HG03520 (cell line): ENCODE measurements at regions not wholly inside any gene's neighbourhood (a gene's known extent, or its start where the extent isn't known, plus 50 kb on each side); places are given as distances from the start of the nearest gene placed in this dataset.
"Not testable (repeated sequence)": the region's sequence is repeated elsewhere in the genome, so short reads cannot be mapped to it uniquely, and the experiment has no call there.

Source experiments
- ATAC-seq: cut with Tn5 transposase; IDR thresholded peaks from one replicate; pipeline ENCODE4 v1.9.1; 2021; ENCODE audit warnings: mild to moderate bottlenecking, moderate library complexity; ENCODE audit not compliant: unreplicated experiment

GRCh38 chr1:199474738-199475137 is 552.8 kb upstream of the NR5A2 start:
- no peak for ATAC-seq

- ATAC-seq: no peak
Measured at GRCh38 chr1:199482426-199482825, 545.1 kb upstream of the NR5A2 start.

- no peak for ATAC-seq
Measured at GRCh38 chr1:199489594-199489993, 537.9 kb upstream of the NR5A2 start.

DNA sequence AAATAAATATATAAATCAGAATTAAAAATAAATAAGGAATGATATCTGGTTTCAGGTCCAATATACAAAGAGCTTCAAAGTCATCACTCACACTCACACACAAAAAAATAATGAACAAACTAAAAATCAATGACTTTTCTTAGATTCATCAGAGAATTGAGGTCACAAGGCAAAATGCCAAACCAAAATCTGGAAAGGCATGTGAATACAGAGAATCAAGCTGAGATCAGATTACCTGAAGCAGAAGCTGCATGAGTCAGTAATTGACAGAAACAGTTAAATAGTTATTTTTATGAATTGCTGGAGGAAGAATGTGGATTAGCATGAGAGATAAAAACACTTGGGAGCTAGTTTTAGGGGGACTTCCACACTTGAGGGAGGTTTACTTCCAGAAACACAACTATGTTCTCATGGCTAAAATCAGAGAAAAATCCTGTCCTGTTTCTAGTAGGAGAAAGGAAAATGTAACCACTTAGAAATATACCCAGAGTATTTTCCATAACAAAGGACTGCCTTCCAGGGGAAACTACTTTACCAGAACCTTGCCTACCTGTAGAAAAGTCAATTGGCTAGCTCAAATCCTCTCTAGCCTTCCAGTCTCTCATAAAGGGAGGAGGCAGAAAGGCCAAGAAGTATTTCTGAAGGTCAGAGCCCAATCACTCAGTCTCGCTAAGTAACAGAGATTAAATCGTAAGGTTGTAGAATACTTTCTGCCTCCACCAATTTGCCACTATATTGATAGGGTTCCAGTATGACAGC is 536.6 kb upstream of the NR5A2 start:
- no peak for ATAC-seq

DNA sequence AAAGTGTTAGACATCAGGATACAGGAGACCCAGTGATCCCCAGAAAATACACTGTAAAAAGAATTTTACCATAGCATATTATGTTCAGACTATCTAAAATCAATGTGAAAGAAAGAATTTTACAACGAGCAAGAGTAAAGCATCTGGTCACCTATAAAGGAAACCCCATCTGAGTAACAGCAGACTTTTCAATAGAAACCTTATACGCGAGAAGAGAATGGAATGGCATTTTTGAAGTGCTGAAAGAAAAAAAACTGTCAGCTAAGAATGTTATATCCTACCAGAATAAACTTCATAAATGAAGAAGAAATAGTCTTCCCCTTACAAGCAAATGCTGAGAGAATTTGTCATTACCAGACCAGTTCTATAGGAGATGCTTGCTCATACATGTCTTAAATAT is 532.1 kb upstream of the NR5A2 start:
- no peak for ATAC-seq

- ATAC-seq: not testable (repeated sequence)
Measured at GRCh38 chr1:199498802-199499201, 528.7 kb upstream of the NR5A2 start.

DNA sequence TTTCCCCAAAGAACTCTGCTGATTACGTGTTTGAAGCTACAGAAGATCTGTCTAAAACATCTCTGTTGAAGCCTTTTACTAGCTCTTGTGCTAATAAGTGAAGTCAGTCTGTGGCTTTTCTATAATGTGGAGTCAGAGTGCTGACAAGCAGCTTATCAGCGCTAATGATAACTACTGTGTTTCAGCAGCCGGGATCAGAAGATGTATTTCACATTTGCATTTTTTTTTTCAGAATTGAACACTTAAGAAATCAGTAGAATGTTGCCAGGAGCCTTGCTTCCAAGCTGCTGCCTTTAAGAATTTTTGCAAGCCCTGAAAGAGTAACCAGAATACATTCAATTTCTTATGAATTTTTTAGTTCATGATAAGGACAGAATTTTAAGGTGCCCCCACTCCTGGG is 519.4 kb upstream of the NR5A2 start:
- no peak for ATAC-seq

GRCh38 chr1:199508653-199509052 is 518.9 kb upstream of the NR5A2 start:
- no peak for ATAC-seq

DNA sequence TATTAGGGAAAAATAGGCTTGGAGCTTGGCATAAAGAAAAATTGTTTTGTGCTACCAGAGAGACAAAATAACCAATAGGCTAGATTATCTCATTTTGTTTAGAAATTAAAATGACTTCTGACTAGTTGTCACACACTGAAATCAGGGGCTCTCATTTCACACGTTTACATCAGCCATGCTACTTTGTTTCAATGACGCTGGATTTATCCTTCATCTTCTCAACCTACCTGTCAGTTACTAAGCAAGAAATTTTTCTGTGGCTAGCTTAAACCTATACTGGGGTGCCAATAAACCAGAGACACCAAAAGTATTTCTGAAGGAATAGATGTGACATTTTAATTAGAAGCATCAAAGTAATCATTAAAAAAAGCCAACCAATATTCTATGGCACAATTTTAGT is 518.1 kb upstream of the NR5A2 start:
- ATAC-seq: no peak

GRCh38 chr1:199510314-199510713 is 517.2 kb upstream of the NR5A2 start:
- peak; percentile 78 for ATAC-seq

GRCh38 chr1:199512037-199512710 is 515.3 kb upstream of the NR5A2 start:
- ATAC-seq: no peak

DNA sequence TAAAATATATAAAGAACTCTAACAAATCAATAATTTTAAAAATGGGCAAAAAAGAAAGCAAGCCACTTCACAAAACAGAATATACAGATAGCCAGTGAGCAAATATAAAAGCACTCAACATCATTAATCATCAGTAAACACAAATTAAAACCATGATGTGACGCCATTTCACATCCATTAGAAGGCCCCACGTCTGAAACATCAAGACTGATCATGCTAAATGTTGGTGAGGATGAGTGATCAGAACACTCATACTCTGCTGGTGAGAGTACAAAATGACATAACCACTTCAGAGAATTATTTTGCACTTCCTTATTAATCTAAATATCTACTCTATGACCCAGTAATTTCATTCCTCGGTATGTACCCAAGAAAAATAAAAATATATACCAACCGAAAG is 512.2 kb upstream of the NR5A2 start:
- ATAC-seq: no peak

DNA sequence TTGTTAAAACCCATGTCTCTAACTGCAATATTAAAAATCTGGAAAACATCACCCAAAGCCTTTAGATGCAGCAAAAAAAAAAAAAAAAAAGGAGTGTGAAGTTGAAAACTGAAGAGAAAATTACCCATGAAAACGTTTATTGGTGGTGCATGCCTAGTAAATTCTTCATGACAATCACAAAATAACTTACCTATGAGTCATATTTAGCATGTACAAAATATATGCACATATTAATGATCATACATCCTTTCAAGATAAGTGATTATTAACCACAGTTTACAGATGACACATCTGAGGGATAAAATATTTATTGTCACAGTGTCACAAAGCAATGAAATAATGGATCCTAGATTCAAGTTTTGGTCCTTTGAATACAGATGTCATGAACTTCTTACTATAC is 505.2 kb upstream of the NR5A2 start:
- no peak for ATAC-seq

DNA sequence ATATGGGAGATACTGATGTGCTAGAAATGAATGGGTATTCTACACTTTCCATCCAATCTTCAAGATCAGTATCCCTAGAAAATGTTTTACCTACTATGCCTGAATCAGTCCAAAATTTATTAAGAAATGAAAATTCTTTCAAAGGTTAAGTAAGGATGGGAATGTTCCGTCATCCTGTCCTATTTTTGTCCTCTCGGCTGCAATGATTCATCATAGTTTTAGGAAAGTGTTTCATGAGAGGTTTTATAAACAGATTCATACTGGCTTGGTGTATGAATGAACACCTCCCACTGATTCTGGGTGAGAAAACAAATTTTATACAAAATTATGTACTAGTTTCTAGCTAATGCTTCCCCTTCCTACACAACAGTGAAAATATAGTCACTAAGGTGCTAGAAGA is 504.6 kb upstream of the NR5A2 start:
- ATAC-seq: no peak

- no peak for ATAC-seq
Measured at GRCh38 chr1:199529324-199529723, 498.2 kb upstream of the NR5A2 start.

GRCh38 chr1:199533361-199533760 is 494.1 kb upstream of the NR5A2 start:
- ATAC-seq: not testable (repeated sequence)

DNA sequence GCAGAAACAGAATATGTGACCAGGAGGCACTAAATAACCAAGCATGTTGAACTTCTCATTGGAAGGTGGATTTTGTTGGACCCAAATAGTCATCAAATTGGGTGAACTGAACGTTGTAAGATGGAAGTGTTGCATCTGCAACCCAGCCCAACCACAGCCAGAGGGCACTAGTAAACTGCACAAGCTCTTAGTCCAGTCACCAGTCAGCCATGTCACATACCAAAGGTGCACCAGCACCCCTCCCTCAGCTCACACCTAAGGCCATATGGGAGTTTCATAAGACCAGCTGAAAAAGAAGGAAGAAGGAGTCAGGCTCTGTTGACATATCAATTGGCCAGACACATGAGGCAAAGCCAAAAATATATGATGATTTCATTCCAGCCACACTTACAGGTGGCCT is 481.7 kb upstream of the NR5A2 start:
- no peak for ATAC-seq

DNA sequence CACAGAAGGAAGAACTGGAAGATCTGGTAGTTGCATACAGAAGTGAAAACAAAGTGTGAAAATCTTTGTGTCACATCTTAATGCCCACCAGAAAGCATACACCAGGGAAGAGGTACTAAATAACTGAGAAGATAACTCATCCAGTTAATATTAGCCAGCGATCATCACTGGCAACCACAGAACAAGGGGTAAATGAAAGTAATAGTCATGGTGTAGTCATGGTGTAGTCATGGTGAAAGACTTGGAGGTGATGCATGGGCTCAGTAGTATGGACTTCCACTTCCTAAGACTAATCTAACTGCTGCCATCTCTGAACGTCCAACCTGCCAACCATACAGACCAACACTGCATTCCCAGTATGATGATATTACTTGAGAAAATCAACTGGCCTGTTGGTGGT is 481.2 kb upstream of the NR5A2 start:
- ATAC-seq: no peak

GRCh38 chr1:199549421-199549820 is 478.1 kb upstream of the NR5A2 start:
- ATAC-seq: no peak

GRCh38 chr1:199550199-199551065 is 477.1 kb upstream of the NR5A2 start:
- no peak for ATAC-seq

DNA sequence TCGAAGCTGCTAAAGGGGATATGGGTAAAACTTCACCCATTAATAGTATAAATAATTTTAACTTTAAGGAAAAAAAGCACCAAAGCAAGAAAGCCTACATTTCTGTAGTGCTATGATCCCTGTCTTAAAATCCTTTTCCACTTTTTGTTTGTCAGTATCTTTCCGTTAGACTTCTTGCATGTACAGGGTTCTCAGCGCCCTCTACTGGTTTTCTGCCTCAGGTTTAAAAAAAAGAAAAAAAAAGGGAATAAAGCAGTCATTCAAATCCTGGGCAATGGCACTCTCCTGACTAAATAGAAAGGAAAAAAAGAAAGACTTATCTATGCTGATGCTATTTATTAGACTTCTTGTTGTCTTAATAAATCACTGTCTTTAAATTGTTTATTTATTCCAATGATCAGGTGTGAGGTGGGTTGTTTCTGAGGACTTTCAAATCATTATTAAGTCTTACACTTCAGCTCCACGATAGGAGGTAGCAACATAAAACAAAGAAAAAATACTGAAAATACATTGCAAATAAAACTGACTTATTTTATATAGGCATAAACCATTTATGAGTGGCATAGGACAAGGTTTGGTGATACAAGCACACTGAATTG is 475.4 kb upstream of the NR5A2 start:
- no peak for ATAC-seq
